Stimulated activated effector memory CD8-positive, alpha-beta T cell treated with anti-CD3 and anti-CD28 coated beads, Interleukin-12 subunit alpha, Interleukin-12 subunit beta, amount 100 ng/mL, for 72 hours (primary cell): ENCODE measurements at regions not wholly inside any gene's neighbourhood (a gene's known extent, or its start where the extent isn't known, plus 50 kb on each side); places are given as distances from the start of the nearest gene placed in this dataset.

Source experiments
- ATAC-seq: fragments of 150-1000 bp; cut with Tn5 transposase; 2 replicates; pipeline ENCODE4 v1.10.0; 2021
- DNase-seq, 2 donors: peaks; one replicate each; pipeline ENCODE4 v3.0.0; 2021 to 2022; ENCODE audit warnings: low spot score in 2 of 2
- H3K27ac Mint-ChIP-seq: one replicate; pipeline ENCODE4 v1.8.0; 2022; ENCODE audit warnings: mild to moderate bottlenecking, mixed read lengths
- H3K36me3 Mint-ChIP-seq: one replicate; pipeline ENCODE4 v1.8.0; 2022; ENCODE audit warnings: mild to moderate bottlenecking, mixed read lengths
- H3K4me1 Mint-ChIP-seq: one replicate; pipeline ENCODE4 v1.8.0; 2022; ENCODE audit warnings: mixed read lengths
- H3K4me3 Mint-ChIP-seq: one replicate; pipeline ENCODE4 v1.8.0; 2022; ENCODE audit warnings: mild to moderate bottlenecking, mixed read lengths
- H3K9me3 Mint-ChIP-seq: one replicate; pipeline ENCODE4 v1.8.0; 2022; ENCODE audit warnings: mixed read lengths

DNA sequence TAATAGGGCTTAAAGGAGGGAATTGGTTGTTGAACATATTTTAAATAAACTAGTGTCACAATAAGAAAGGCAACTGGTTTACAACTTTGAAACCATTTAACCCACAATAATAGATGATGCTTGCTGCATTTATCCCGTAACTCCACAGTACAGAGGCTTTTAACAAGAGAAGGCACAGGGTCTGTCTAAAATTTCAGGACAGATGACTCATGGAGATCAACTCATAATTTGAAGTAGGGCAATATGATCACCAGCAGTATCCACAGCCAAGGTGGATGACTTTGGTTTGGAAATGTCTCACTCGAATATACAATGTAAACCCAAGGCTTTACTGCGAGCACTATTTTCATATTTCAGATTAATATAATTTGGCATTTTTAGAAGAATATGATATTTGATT, 340.2 kb downstream of the LRIG3 start:
- H3K27ac Mint-ChIP-seq: no peak overlapping the region
- peaks cover 4% of the 10 kb centered on the region for H3K9me3 Mint-ChIP-seq
- DNase-seq (no peak), ATAC-seq (no peak)
- H3K36me3 Mint-ChIP-seq: no peaks in the 10 kb centered on the region
- H3K4me3 Mint-ChIP-seq: no peak overlapping the region
- no peaks in the 10 kb centered on the region for H3K4me1 Mint-ChIP-seq

GRCh38 chr12:58583529-58583928, 336.8 kb downstream of the LRIG3 start:
- Mint-ChIP-seq H3K27ac (no peak overlapping the region), H3K4me1 (no peaks in the 10 kb centered on the region), H3K9me3 (peaks cover 2% of the 10 kb centered on the region), H3K4me3 (no peak overlapping the region), H3K36me3 (no peaks in the 10 kb centered on the region)
- DNase-seq (no peak), ATAC-seq (no peak)

DNA sequence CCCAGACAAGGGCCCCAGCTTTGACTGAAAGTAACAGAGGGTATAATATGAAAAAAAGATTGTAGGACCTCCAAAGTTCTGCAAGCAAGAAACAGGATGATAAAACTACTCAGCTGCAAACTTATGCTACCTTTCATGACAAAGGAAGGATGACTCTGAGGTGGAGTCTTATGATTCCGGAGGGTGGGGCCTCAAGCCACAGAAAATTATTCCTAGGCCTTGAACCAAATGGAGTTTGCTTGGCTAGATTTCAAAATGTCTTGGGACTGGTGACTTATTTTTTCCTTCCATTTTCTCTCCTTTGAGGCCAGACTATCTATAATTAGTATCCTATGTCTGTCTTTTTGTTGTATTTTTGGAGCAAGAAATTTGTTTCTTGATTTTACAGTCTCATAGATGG, 336.4 kb downstream of the LRIG3 start:
- no peak for DNase-seq
- Mint-ChIP-seq H3K9me3 (peaks cover 2% of the 10 kb centered on the region), H3K4me1 (no peaks in the 10 kb centered on the region)

DNA sequence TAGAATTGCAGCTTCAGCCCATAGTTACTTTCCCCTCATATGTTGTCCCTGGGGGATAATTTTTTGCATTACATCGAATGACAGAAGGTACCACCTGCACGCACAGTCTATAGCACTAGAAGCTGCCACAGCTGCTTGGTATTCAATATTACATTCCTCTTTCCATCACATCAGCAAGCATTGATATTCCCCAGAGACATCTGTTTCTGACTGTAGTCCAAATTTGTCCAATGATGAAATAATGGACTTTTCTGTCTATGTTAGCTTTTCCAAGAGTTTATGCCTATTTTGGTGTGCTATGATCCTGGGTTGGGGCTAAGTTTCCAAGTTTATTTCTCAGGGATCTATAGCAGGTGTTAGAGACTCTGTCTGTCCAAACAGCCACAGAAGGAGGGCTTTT, 335.4 kb downstream of the LRIG3 start:
- ATAC-seq (no peak), DNase-seq (no peak)
- H3K9me3 Mint-ChIP-seq: peaks cover 2% of the 10 kb centered on the region
- no peaks in the 10 kb centered on the region for H3K4me1 Mint-ChIP-seq
- H3K36me3 Mint-ChIP-seq: no peaks in the 10 kb centered on the region
- no peak overlapping the region for H3K4me3 Mint-ChIP-seq
- no peak overlapping the region for H3K27ac Mint-ChIP-seq

More for the DNA sequence above, 336.4 kb downstream of the LRIG3 start:
- ATAC-seq: no peak
- Mint-ChIP-seq H3K27ac (no peak overlapping the region), H3K4me3 (no peak overlapping the region), H3K36me3 (no peaks in the 10 kb centered on the region)

- DNase-seq: no peak
- no peaks in the 10 kb centered on the region for H3K36me3 Mint-ChIP-seq
- no peak overlapping the region for H3K27ac Mint-ChIP-seq
- H3K4me3 Mint-ChIP-seq: no peak overlapping the region
- no peaks in the 10 kb centered on the region for H3K4me1 Mint-ChIP-seq
- no peak for ATAC-seq
- H3K9me3 Mint-ChIP-seq: peaks cover 2% of the 10 kb centered on the region
These were observed 333.5 kb downstream of the LRIG3 start for GRCh38 chr12:58586762-58587161.

- Mint-ChIP-seq H3K4me1 (no peaks in the 10 kb centered on the region), H3K4me3 (no peak overlapping the region), H3K36me3 (no peaks in the 10 kb centered on the region), H3K27ac (no peak overlapping the region), H3K9me3 (no peaks in the 10 kb centered on the region)
- ATAC-seq: no peak
- DNase-seq: no peak
These were observed 331.5 kb downstream of the LRIG3 start for GRCh38 chr12:58588770-58589169.

DNA sequence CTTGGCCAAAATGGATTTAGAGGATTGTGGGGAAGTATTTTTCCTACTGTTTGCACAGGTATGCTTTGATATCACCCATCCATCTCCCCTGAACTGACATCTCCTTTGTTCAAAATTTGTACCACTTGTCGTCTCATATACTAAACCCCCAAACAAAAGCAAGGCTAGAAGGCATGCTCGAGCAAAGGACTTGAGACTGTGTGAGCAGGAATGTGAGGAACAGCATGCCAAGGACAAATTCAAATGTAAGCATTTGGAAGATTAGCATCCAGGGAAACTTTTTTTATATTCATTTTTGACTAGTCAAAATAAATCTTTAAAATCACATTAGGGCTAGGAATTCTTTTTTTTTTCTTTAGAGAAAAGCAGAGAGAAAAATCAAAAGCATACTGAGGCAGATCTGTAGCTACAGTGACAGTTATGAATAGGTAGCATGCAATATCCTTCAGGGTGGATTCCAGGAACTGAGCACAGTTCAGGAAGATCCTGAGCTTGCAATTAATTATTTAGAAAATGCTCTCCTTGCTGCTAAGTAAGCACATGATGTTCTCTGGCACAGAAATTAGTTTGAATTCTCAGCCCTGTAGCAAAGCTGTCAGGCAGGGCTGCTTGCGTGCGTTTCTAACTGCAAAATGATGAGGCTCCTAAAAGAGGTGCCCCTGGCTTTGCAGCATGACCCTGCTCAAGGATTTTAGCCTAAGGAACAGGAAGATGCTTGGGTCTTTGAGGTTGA, 327.7 kb downstream of the LRIG3 start:
- Mint-ChIP-seq H3K36me3 (no peaks in the 10 kb centered on the region), H3K4me3 (no peak overlapping the region), H3K27ac (no peak overlapping the region), H3K4me1 (no peaks in the 10 kb centered on the region), H3K9me3 (no peaks in the 10 kb centered on the region)
- ATAC-seq (no peak), DNase-seq (no peak)

DNA sequence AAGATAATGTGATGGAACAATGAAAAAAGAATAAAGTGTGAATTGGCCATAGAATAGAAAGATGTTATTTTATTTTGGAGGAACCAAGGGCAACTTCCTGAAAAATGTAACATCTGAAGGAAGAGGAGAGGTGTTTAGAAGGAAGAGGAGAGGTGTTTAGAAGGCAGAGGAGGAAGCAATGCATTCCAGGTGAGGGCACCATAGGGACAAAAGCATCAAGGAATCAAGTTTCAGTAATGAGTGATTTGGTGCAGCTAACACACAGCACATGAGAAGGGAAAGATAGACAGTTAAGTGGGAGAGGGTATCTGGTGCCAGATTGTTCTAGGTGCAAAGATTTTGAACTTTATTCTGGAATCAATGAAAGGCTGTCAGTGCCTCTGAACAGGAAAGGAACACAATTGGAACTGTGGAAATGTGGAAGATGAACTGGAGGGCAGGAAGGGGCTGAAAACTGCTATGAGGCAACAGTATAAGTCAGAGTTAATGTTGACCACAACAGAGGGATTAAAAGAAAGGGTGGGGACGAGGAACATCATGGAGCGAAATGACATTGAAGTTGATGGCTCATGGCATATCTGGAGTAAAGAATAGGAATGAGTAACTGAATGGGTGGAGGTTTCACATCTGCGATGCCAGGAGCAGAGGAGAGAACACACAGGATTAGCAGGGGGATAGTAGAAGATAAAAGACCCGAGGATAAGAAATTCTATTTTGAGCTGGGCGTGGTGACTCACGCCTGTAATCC, 326.6 kb downstream of the LRIG3 start:
- Mint-ChIP-seq H3K27ac (no peak overlapping the region), H3K4me3 (no peak overlapping the region), H3K9me3 (no peaks in the 10 kb centered on the region), H3K4me1 (no peaks in the 10 kb centered on the region), H3K36me3 (no peaks in the 10 kb centered on the region)
- DNase-seq (no peak), ATAC-seq (no peak)

GRCh38 chr12:58596381-58596780, 323.9 kb downstream of the LRIG3 start:
- H3K36me3 Mint-ChIP-seq: no peaks in the 10 kb centered on the region
- ATAC-seq: no peak
- DNase-seq: no peak
- H3K27ac Mint-ChIP-seq: no peak overlapping the region
- H3K4me3 Mint-ChIP-seq: no peak overlapping the region
- H3K9me3 Mint-ChIP-seq: peaks cover 3% of the 10 kb centered on the region
- H3K4me1 Mint-ChIP-seq: no peaks in the 10 kb centered on the region

DNA sequence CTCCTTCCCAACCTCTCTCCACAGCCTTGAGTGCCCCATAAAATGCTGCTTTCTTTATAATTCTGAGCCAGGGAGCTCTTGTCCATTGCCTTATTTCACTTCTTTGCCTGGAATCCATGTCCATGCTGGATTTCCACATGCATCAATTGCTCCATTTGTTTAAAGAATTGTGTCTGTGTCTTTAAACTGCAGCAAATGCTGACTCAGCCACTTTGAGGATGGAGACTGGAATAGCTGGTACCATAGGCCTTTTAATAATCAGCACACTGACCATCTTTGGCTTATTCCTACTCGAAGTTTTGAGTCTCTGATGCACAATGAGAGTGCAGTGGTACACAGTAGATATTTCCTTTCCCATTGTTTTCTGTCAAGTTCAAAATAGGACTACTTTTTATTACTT, 318.8 kb downstream of the LRIG3 start:
- no peak overlapping the region for H3K27ac Mint-ChIP-seq
- peaks cover 15% of the 10 kb centered on the region for H3K9me3 Mint-ChIP-seq
- no peak overlapping the region for H3K4me3 Mint-ChIP-seq
- ATAC-seq: no peak
- H3K36me3 Mint-ChIP-seq: no peaks in the 10 kb centered on the region
- no peaks in the 10 kb centered on the region for H3K4me1 Mint-ChIP-seq
- DNase-seq: no peak

- Mint-ChIP-seq H3K9me3 (peaks cover 15% of the 10 kb centered on the region), H3K4me3 (no peak overlapping the region), H3K36me3 (no peaks in the 10 kb centered on the region), H3K4me1 (no peaks in the 10 kb centered on the region), H3K27ac (no peak overlapping the region)
- ATAC-seq: no peak
- no peak for DNase-seq
These were observed 318.1 kb downstream of the LRIG3 start for GRCh38 chr12:58602179-58602578.

DNA sequence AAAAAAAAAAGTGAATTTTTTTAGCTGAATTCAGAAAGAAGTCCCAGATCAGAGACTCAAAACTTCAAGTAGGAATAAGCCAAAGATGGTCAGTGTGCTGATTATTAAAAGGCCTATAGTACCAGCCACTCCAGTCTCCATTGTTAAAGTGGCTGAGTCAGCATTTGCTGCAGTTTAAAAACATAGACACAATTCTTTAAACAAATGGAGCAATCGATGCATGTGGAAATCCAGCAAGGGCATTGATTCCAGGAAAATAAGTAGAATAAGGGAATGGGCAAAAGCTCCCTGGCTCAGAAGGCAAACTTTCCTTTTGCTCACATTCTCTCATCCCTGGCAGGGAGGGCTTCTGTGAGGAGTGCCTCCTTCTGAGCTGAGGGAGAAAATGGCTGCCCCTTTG, 317.6 kb downstream of the LRIG3 start:
- H3K4me1 Mint-ChIP-seq: no peaks in the 10 kb centered on the region
- peaks cover 19% of the 10 kb centered on the region for H3K9me3 Mint-ChIP-seq
- H3K27ac Mint-ChIP-seq: no peak overlapping the region
- DNase-seq (no peak), ATAC-seq (no peak)
- H3K4me3 Mint-ChIP-seq: no peak overlapping the region
- H3K36me3 Mint-ChIP-seq: no peaks in the 10 kb centered on the region

DNA sequence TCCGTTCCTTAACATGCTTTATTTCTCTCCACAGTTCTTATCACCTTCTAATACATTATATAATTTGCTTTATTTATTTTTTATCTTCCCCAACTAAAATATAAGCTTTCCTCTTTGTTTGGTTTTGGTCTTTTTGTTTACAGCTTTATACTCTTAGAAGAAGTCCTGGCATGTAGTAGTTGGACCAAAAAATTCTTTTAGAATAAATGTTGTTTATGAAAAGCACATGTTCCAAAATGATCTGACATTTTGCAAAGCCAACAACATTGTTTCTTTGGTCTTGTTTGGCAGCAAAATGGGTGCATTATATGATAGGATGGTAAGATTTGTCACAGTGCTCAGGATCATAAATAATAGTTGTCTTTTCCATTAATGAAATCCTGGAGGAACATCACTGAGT, 312.5 kb downstream of the LRIG3 start:
- Mint-ChIP-seq H3K36me3 (no peaks in the 10 kb centered on the region), H3K4me3 (no peak overlapping the region), H3K27ac (no peak overlapping the region), H3K4me1 (no peaks in the 10 kb centered on the region), H3K9me3 (peaks cover 17% of the 10 kb centered on the region)
- ATAC-seq (no peak), DNase-seq (no peak)

- ATAC-seq: no peak
- H3K9me3 Mint-ChIP-seq: peaks cover 14% of the 10 kb centered on the region
- no peak for DNase-seq
- H3K36me3 Mint-ChIP-seq: no peaks in the 10 kb centered on the region
- no peak overlapping the region for H3K4me3 Mint-ChIP-seq
- H3K27ac Mint-ChIP-seq: no peak overlapping the region
- H3K4me1 Mint-ChIP-seq: no peaks in the 10 kb centered on the region
These were observed 311.6 kb downstream of the LRIG3 start for GRCh38 chr12:58608711-58609110.

GRCh38 chr12:58615047-58615446, 305.3 kb downstream of the LRIG3 start:
- Mint-ChIP-seq H3K4me3 (no peak overlapping the region), H3K36me3 (no peaks in the 10 kb centered on the region), H3K4me1 (no peaks in the 10 kb centered on the region), H3K27ac (no peak overlapping the region), H3K9me3 (peaks cover 7% of the 10 kb centered on the region)
- no peak for DNase-seq
- no peak for ATAC-seq

DNA sequence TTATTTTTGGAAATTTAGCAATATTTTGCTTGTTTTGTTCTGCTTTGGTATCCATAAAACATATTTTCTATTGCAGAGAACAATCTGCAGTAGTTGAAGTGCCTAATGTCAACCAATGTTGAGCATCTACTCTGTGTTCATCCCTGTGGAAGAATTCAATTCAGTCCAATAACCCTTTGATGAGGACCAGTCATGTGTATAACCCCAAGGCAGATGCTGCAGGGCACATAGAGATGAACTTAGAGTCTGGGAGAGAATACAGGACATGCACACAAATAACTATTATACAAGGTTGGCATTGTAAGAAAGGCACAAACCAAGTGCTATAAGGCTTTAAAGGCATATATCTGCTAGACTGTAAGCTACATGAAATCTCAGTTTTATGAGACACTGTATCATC, 304.7 kb downstream of the LRIG3 start:
- Mint-ChIP-seq H3K4me3 (no peak overlapping the region), H3K9me3 (peaks cover 10% of the 10 kb centered on the region), H3K27ac (no peak overlapping the region), H3K36me3 (no peaks in the 10 kb centered on the region), H3K4me1 (no peaks in the 10 kb centered on the region)
- DNase-seq: no peak
- ATAC-seq: no peak
